Esophagus squamous epithelium (tissue), 4 donors: ENCODE measurements at regions not wholly inside any gene's neighbourhood (a gene's known extent, or its start where the extent isn't known, plus 50 kb on each side); places are given as distances from the start of the nearest gene placed in this dataset.

ENCODE experiments used
- POLR2A ChIP-seq, 4 donors: fragments of 450-650 bp; IDR thresholded peaks; one replicate each; pipeline ENCODE4 v1.6.1; 2017; ENCODE audit warnings: antibody characterized with exemption in 4 of 4, mild to moderate bottlenecking in 4 of 4, moderate library complexity in 3 of 4
- TF ChIP-seq, protein P1 (sequence below), 6 experiments: fragments of 450-650 bp in 4 of 6; fragments of 200-600 bp in 2 of 6; sonication (generic) in 2 of 6; IDR thresholded peaks; one replicate each; pipeline ENCODE4 v1.5.1; 2016 to 2019; ENCODE audit warnings: antibody characterized with exemption in 6 of 6, mild to moderate bottlenecking in 4 of 6, moderate library complexity in 4 of 6

GRCh38 chr1:157405662-157406061 is 146.7 kb downstream of the FCRL5 start:
- TF ChIP-seq POLR2A (IDR thresholded peaks at IDR 0.05): no peak
- TF ChIP-seq, protein P1, sequence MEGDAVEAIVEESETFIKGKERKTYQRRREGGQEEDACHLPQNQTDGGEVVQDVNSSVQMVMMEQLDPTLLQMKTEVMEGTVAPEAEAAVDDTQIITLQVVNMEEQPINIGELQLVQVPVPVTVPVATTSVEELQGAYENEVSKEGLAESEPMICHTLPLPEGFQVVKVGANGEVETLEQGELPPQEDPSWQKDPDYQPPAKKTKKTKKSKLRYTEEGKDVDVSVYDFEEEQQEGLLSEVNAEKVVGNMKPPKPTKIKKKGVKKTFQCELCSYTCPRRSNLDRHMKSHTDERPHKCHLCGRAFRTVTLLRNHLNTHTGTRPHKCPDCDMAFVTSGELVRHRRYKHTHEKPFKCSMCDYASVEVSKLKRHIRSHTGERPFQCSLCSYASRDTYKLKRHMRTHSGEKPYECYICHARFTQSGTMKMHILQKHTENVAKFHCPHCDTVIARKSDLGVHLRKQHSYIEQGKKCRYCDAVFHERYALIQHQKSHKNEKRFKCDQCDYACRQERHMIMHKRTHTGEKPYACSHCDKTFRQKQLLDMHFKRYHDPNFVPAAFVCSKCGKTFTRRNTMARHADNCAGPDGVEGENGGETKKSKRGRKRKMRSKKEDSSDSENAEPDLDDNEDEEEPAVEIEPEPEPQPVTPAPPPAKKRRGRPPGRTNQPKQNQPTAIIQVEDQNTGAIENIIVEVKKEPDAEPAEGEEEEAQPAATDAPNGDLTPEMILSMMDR (IDR thresholded peaks at IDR 0.05): no peak
